Femur (tissue), 1 donor: ENCODE measurements at regions not wholly inside any gene's neighbourhood (a gene's known extent, or its start where the extent isn't known, plus 50 kb on each side); places are given as distances from the start of the nearest gene placed in this dataset.

Experiments used
- DNase-seq: peaks from one replicate; pipeline ENCODE4 v3.0.0-alpha.2; 2017

GRCh38 chr5:7955476-7955875 is 86.5 kb downstream of the MTRR start:
- no peak for DNase-seq

- DNase-seq = no peak
These were observed 88.4 kb downstream of the MTRR start for GRCh38 chr5:7957329-7957728.

GRCh38 chr5:7960142-7960541 is 91.2 kb downstream of the MTRR start:
- DNase-seq = no peak

DNA sequence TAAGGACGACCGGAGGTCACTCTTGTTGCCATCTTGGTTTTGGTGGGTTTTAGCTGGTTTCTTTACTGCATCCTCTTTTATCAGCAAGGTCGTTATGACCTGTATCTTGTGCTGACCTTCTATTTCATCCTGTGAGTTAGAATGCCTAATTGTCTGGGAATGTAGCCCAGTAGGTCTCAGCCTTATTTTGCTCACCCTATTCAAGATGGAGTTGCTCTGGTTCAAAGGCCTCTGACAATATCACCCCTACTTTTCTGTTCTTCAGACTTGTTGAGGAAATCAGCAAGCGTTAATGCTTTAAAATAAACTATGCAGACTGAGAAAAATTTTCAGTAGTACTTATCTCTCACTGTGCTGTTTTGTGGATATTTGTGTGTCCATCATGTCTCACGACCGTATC is 92.6 kb downstream of the MTRR start:
- no peak for DNase-seq

- no peak for DNase-seq
These were observed 101.9 kb downstream of the MTRR start for GRCh38 chr5:7970816-7971215.

- DNase-seq = no peak
These were observed 107.7 kb downstream of the MTRR start for GRCh38 chr5:7976411-7977190.

- no peak for DNase-seq
These were observed 109.2 kb downstream of the MTRR start for GRCh38 chr5:7978114-7978513.

GRCh38 chr5:7978991-7979390 is 110.0 kb downstream of the MTRR start:
- no peak for DNase-seq

GRCh38 chr5:7980881-7981280 is 111.9 kb downstream of the MTRR start:
- DNase-seq = no peak

DNA sequence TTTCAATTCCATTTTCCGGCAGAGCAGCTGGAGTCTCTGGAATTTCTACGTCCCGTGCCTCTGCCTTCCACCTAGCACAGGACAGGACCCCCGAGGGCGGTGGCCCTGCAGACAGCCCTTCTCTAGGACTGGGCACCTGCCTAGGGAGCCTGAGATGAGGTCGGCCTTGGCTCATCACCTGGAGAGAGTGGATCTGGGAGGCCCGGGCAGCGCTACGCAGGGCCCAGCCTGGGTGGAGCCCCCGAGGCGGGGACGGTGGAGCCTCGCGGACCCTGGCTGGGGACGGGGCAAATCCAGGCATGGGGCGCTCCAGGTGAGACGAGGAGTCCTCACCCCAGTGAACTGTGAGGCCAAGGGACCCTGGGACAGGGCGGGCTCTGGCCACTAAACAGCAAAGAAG is 114.5 kb downstream of the MTRR start:
- DNase-seq = no peak

- DNase-seq = no peak
These were observed 122.3 kb downstream of the MTRR start for GRCh38 chr5:7991125-7991821.

- DNase-seq = no peak
These were observed 126.8 kb downstream of the MTRR start for GRCh38 chr5:7995688-7996294.

DNA sequence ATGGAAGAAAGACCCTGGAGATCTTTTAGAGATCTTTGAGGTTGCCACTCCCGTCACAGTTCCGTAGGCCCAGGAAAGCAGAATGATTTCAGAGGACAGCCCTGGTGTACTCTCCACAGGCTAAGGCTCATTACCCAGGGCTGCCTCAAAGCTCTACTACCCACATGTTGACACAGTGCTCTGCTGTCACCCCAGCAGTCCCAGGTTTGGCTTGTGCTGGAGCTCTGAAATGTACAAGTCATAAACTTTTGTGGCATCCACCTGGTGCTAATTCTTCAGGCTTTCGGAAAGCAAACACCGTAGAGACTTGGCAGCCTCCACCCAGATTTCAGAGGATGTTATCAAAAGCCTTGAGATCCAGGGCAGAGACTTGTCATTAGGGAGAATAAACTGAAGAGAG is 136.5 kb downstream of the MTRR start:
- no peak for DNase-seq

- DNase-seq = no peak
These were observed 143.4 kb downstream of the MTRR start for GRCh38 chr5:8012131-8012977.

DNA sequence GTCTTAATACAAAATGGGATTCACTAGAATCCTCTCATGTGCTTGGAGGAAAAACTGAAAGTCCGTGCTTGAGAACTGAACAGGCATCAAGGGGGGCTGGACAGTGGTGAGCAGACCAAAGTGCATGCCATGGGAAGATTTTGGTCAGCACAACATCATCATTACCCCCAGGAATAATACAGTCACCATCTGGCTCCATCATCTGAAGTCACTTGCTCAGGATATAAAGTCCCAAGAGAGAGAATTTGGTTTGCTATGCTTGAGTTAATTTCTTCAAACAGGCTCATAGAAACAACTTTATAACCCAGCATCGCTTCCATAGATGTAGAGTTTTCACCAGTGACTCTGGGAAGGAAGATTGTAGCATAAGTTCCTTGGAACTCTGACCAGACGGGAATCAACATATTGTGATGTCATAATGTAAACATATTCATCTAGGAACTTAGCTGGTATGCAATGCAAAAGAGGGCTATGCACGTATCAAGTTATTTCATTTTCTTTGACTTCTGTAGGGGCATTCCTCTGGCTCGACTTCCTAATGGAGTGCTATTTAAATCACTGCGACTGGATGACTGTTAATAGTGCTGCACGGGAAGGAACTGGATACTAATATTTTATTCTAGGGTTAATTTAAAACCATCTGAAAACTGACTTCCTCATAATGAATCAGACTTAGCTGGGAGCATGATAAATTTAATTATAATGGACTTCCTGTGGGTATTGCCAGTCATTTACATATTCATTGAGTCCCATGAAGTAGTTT is 145.2 kb downstream of the MTRR start:
- no peak for DNase-seq

GRCh38 chr5:8019719-8020218 is 150.8 kb downstream of the MTRR start:
- DNase-seq = no peak

DNA sequence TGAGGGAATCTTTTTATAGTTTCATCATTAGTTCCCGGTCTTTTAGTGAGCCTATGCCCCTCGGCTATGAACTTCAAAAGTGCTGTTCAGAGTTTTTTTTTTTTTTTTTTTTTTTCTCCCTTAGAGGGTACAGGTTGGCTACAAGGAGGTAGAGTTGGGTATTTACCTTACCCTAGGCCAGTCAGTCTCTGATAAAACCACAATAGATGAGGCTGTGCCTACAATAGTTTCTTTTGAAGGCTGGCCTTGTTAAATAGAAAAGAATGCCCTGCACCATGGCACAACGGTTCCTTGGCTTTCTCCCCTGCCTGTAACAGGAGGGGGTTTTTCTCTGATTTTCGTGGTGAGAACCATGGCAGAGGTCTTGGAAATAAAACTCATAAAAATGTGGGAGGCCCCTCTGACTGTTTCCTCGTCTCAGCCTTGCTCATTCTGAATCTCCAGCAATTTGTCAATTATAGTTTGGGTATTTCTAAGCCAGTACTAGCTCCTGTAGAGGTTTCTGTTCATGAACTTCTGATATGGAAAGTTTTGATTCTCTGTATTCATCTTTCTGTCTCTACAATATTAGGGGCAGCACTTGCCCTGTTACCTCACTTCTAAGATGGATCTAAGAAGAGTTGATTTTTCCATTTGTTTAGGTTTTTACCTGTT is 152.0 kb downstream of the MTRR start:
- no peak for DNase-seq

DNA sequence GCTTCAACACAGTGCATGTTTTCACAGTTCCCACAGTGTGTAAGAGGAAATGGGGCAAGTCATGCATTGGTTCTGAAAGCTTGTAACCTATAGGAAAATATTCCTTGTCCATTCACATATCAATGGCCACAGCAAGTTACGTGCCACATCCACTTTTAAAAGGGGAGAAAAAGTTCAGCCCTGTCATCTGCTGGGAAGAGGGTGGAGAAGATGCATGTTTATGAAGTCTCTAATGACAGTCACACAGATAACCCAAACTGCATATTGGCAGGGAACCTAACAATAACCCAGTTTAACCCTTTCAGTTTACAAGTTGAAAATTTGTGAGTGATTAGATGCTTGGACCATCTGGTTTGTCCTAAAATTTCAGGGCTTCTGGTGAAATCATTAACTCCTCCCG is 159.3 kb downstream of the MTRR start:
- no peak for DNase-seq

- no peak for DNase-seq
These were observed 164.3 kb downstream of the MTRR start for GRCh38 chr5:8033261-8033660.

GRCh38 chr5:8034852-8035251 is 165.9 kb downstream of the MTRR start:
- DNase-seq = no peak

- DNase-seq = no peak
These were observed 180.0 kb downstream of the MTRR start for GRCh38 chr5:8048920-8049319.
